OCI-LY1 (cell line): ENCODE measurements at regions not wholly inside any gene's neighbourhood (a gene's known extent, or its start where the extent isn't known, plus 50 kb on each side); places are given as distances from the start of the nearest gene placed in this dataset.

Experiments
- H2AFZ ChIP-seq: fragments of 200-600 bp; sonication (generic), shearing (Covaris generic); 2 replicates; pipeline ENCODE4 v1.6.0; 2014; ENCODE audit warnings: antibody characterized with exemption, mild to moderate bottlenecking, low read length
- H3F3A ChIP-seq: fragments of 200-600 bp; sonication (generic), shearing (Covaris generic); 2 replicates; pipeline ENCODE4 v1.6.0; 2014; ENCODE audit warnings: mild to moderate bottlenecking, antibody characterized with exemption, low read length, moderate library complexity; ENCODE audit not compliant: insufficient read depth
- H3K27ac ChIP-seq: fragments of 200-600 bp; sonication (generic); 2 replicates; pipeline ENCODE4 v1.5.1; 2014; ENCODE audit warnings: low read length, mixed run types, mild to moderate bottlenecking, low read depth; ENCODE audit not compliant: poor library complexity, severe bottlenecking
- H3K27me3 ChIP-seq: fragments of 200-600 bp; sonication (generic); 2 replicates; pipeline ENCODE4 v1.6.0; 2014; ENCODE audit warnings: antibody characterized with exemption, mild to moderate bottlenecking, low read length, moderate library complexity; ENCODE audit not compliant: insufficient read depth
- H3K36me3 ChIP-seq: fragments of 200-600 bp; sonication (generic); 2 replicates; pipeline ENCODE4 v1.6.1; 2014; ENCODE audit warnings: mild to moderate bottlenecking, antibody characterized with exemption, low read length, moderate library complexity, mixed read lengths; ENCODE audit not compliant: insufficient read depth
- H3K4me1 ChIP-seq: fragments of 200-600 bp; sonication (generic); 2 replicates; pipeline ENCODE4 v1.5.1; 2014; ENCODE audit warnings: mild to moderate bottlenecking, low read length, moderate library complexity; ENCODE audit not compliant: insufficient read depth, severe bottlenecking
- H3K4me2 ChIP-seq: fragments of 200-600 bp; sonication (generic), shearing (Covaris generic); 2 replicates; pipeline ENCODE4 v1.6.1; 2014; ENCODE audit warnings: low read length
- H3K4me3 ChIP-seq: fragments of 200-600 bp; sonication (generic); 2 replicates; pipeline ENCODE4 v1.5.1; 2014; ENCODE audit warnings: low read length, low read depth, mild to moderate bottlenecking, mixed read lengths; ENCODE audit not compliant: poor library complexity, severe bottlenecking
- H3K79me2 ChIP-seq: fragments of 200-600 bp; shearing (Covaris generic); 2 replicates; pipeline ENCODE4 v1.6.1; 2016; ENCODE audit warnings: mixed run types, low read length, mixed read lengths; ENCODE audit not compliant: insufficient read depth
- H3K9ac ChIP-seq: fragments of 200-600 bp; sonication (generic), shearing (Covaris generic); 2 replicates; pipeline ENCODE4 v1.6.1; 2014; ENCODE audit warnings: mild to moderate bottlenecking, low read length, mixed read lengths
- H3K9me2 ChIP-seq: fragments of 200-600 bp; sonication (generic), shearing (Covaris generic); 2 replicates; pipeline ENCODE4 v1.6.1; 2014; ENCODE audit warnings: low read depth, mild to moderate bottlenecking, low read length, mixed read lengths
- H3K9me3 ChIP-seq: fragments of 200-600 bp; shearing (Covaris generic); 2 replicates; pipeline ENCODE4 v1.6.1; 2014; ENCODE audit warnings: low read length, mixed read lengths
- H4K20me1 ChIP-seq: fragments of 200-600 bp; sonication (generic), shearing (Covaris generic); 2 replicates; pipeline ENCODE4 v1.6.0; 2016; ENCODE audit warnings: mild to moderate bottlenecking, low read length; ENCODE audit not compliant: insufficient read depth
- EZH2 ChIP-seq: fragments of 200-600 bp; sonication (generic), shearing (Covaris generic); IDR thresholded peaks from 2 replicates; pipeline ENCODE4 v1.8.0; 2017; ENCODE audit warnings: borderline replicate concordance, mixed run types, mild to moderate bottlenecking, antibody characterized with exemption, low read length, moderate library complexity, mixed read lengths
- TF ChIP-seq, protein P1 (sequence below): fragments of 200-600 bp; sonication (generic), shearing (Covaris generic); IDR thresholded peaks from 2 replicates; pipeline ENCODE4 v1.5.1; 2017; ENCODE audit warnings: mild to moderate bottlenecking, antibody characterized with exemption, low read length, moderate library complexity, mixed read lengths

- Histone ChIP-seq H3K36me3 (no peaks in the 10 kb centered on the region), H3K27ac (no peak overlapping the region), H3F3A (no peaks in the 10 kb centered on the region), H3K27me3 (no peaks in the 10 kb centered on the region), H2AFZ (no peak overlapping the region), H3K4me2 (no peak overlapping the region), H3K4me3 (no peak overlapping the region), H3K9me3 (no peaks in the 10 kb centered on the region), H3K4me1 (no peaks in the 10 kb centered on the region), H4K20me1 (no peaks in the 10 kb centered on the region), H3K9ac (no peak overlapping the region), H3K9me2 (no peaks in the 10 kb centered on the region), H3K79me2 (no peaks in the 10 kb centered on the region)
- TF ChIP-seq, protein P1, sequence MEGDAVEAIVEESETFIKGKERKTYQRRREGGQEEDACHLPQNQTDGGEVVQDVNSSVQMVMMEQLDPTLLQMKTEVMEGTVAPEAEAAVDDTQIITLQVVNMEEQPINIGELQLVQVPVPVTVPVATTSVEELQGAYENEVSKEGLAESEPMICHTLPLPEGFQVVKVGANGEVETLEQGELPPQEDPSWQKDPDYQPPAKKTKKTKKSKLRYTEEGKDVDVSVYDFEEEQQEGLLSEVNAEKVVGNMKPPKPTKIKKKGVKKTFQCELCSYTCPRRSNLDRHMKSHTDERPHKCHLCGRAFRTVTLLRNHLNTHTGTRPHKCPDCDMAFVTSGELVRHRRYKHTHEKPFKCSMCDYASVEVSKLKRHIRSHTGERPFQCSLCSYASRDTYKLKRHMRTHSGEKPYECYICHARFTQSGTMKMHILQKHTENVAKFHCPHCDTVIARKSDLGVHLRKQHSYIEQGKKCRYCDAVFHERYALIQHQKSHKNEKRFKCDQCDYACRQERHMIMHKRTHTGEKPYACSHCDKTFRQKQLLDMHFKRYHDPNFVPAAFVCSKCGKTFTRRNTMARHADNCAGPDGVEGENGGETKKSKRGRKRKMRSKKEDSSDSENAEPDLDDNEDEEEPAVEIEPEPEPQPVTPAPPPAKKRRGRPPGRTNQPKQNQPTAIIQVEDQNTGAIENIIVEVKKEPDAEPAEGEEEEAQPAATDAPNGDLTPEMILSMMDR: no peak
- TF ChIP-seq EZH2: no peak
Measured at GRCh38 chr2:5235701-5236100, 456.5 kb upstream of the SOX11 start.

- Histone ChIP-seq H3F3A (no peaks in the 10 kb centered on the region), H4K20me1 (no peaks in the 10 kb centered on the region), H3K36me3 (no peaks in the 10 kb centered on the region), H3K9me3 (no peaks in the 10 kb centered on the region), H3K4me3 (no peak overlapping the region), H3K27me3 (no peaks in the 10 kb centered on the region), H3K27ac (no peak overlapping the region), H3K79me2 (no peaks in the 10 kb centered on the region), H3K9me2 (no peaks in the 10 kb centered on the region), H3K4me2 (no peak overlapping the region), H3K9ac (no peak overlapping the region), H3K4me1 (no peaks in the 10 kb centered on the region), H2AFZ (no peak overlapping the region)
- TF ChIP-seq, protein P1: peak; percentile 6; the same call in 1 of the 2 replicates
- no peak for TF ChIP-seq EZH2
Measured at GRCh38 chr2:5236249-5236648, 455.9 kb upstream of the SOX11 start.

- Histone ChIP-seq H3K4me3 (no peak overlapping the region), H3K27me3 (no peaks in the 10 kb centered on the region), H3K9me2 (no peaks in the 10 kb centered on the region), H3K9me3 (no peaks in the 10 kb centered on the region), H3K36me3 (no peaks in the 10 kb centered on the region), H3F3A (no peaks in the 10 kb centered on the region), H3K4me2 (no peak overlapping the region), H3K4me1 (no peaks in the 10 kb centered on the region), H3K79me2 (no peaks in the 10 kb centered on the region), H3K9ac (no peak overlapping the region), H2AFZ (no peak overlapping the region), H4K20me1 (no peaks in the 10 kb centered on the region), H3K27ac (no peak overlapping the region)
- no peak for TF ChIP-seq EZH2
- TF ChIP-seq, protein P1: no peak
Measured at GRCh38 chr2:5242751-5243150, 449.4 kb upstream of the SOX11 start.
